NCI-H1105 (cell line): ENCODE measurements at regions not wholly inside any gene's neighbourhood (a gene's known extent, or its start where the extent isn't known, plus 50 kb on each side); places are given as distances from the start of the nearest gene placed in this dataset.
A peak's percentile ranks its signal among the peaks of the same experiment; 100 is the strongest.
"Not testable (repeated sequence)": the region's sequence is repeated elsewhere in the genome, so short reads cannot be mapped to it uniquely, and the experiment has no call there.

Source experiments
- DNase-seq: peaks from one replicate; lab custom pipeline; 2025; lab: John Stamatoyannopoulos, UW

GRCh38 chr1:176396604-176397395, 66.2 kb upstream of the PAPPA2 start:
- DNase-seq, result not testable (repeated sequence)

- no peak for DNase-seq
These were observed 71.4 kb upstream of the PAPPA2 start for GRCh38 chr1:176391621-176392020.

- DNase-seq, result no peak
These were observed 78.1 kb upstream of the PAPPA2 start for GRCh38 chr1:176384841-176385240.

- no peak for DNase-seq
These were observed 80.8 kb upstream of the PAPPA2 start for GRCh38 chr1:176382163-176382562.

GRCh38 chr1:176379626-176380339, 83.2 kb upstream of the PAPPA2 start:
- DNase-seq, result no peak

- peak; percentile 71 for DNase-seq
These were observed 87.9 kb upstream of the PAPPA2 start for GRCh38 chr1:176374967-176375569.

GRCh38 chr1:176364236-176364905, 98.6 kb upstream of the PAPPA2 start:
- DNase-seq, result no peak

- DNase-seq, result not testable (repeated sequence)
These were observed 113.8 kb upstream of the PAPPA2 start for GRCh38 chr1:176349135-176349715.

- DNase-seq, result no peak
These were observed 121.3 kb upstream of the PAPPA2 start for GRCh38 chr1:176341656-176342055.

GRCh38 chr1:176338877-176339276, 124.1 kb upstream of the PAPPA2 start:
- no peak for DNase-seq

GRCh38 chr1:176330782-176331181, 123.7 kb upstream of the COP1 start:
- DNase-seq, result no peak

GRCh38 chr1:176325664-176326063, 118.6 kb upstream of the COP1 start:
- no peak for DNase-seq

GRCh38 chr1:176323472-176323871, 116.4 kb upstream of the COP1 start:
- no peak for DNase-seq

- no peak for DNase-seq
These were observed 108.6 kb upstream of the COP1 start for GRCh38 chr1:176315519-176316220.

GRCh38 chr1:176296602-176297001, 89.5 kb upstream of the COP1 start:
- not testable (repeated sequence) for DNase-seq

GRCh38 chr1:176285996-176286395, 78.9 kb upstream of the COP1 start:
- no peak for DNase-seq

GRCh38 chr1:176271572-176271971, 64.5 kb upstream of the COP1 start:
- DNase-seq, result no peak
